ENCODE measurements at regions not wholly inside any gene's neighbourhood (a gene's known extent, or its start where the extent isn't known, plus 50 kb on each side); places are given as distances from the start of the nearest gene placed in this dataset.

DNA sequence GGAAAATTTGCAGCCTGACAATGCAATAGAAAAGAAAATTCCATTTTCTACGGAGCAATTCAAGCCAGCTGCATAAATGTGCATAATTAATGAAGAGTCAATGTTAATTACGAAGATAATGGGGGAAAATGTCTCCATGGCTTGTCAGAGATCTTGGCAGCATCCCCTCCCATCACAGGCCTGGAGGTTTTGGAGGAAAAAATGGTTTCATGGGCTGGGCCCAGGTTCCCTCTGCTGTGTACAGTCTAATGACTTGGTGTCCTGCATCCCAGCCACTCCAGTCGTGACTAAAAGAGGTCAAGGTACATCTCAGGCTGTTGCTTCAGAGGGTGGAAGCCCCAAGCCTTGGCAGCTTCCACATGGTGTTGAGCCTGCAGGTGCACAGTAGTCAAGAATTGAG is 779.7 kb downstream of the DCDC2C start:
- Histone ChIP-seq H3F3A (ENCODE audit: low read depth) (no peaks in the 10 kb centered on the region), H2AFZ (replicated peaks) (no peak overlapping the region), H3K79me2 (ENCODE audit: low read depth) (no peaks in the 10 kb centered on the region), H3K27ac (no peak overlapping the region), H3K9me3 (ENCODE audit: low read depth) (no peaks in the 10 kb centered on the region), H4K20me1 (ENCODE audit: low read depth) (no peaks in the 10 kb centered on the region), H3K27me3 (no peaks in the 10 kb centered on the region), H3K4me3 (no peak overlapping the region), H3K4me2 (no peak overlapping the region), H3K4me1 (no peaks in the 10 kb centered on the region), H3K36me3 (no peaks in the 10 kb centered on the region), H3K9ac (no peak overlapping the region)
- TF ChIP-seq EZH2phosphoT487 (IDR thresholded peaks at IDR 0.05), result no peak
- no peak for TF ChIP-seq EZH2 (IDR thresholded peaks at IDR 0.05)
- TF ChIP-seq CTCF (IDR thresholded peaks at IDR 0.05), result no peak
- Mint-ChIP-seq H3K4me3 (no peak overlapping the region), H3K9me3 (peaks cover 21% of the 10 kb centered on the region), H3K27me3 (ENCODE audit: insufficient read depth, low read depth) (peaks cover 2% of the 10 kb centered on the region), H3K4me1 (no peaks in the 10 kb centered on the region), H3K27ac (no peak overlapping the region), H3K36me3 (peaks cover 2% of the 10 kb centered on the region)
- DNase-seq (ENCODE audit: low spot score), result no peak

DNA sequence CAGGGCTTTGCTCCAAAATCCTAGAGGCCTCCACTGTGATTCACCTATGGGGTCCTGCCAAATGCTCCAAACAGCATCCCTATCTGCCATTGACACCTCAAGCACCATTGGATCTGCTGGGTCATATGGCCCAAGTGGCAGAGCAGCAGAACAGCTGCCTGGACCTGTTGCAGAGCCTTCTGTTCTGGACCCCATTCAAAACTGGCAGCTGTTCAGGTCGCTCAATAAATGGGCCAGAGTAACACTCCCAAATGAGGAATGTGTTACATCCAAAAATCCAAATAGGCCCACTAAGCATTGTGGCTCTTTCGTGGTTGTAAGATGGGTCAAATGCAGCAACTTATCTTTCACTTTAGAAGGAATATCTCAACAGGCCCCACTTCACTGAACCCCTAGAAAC is 783.6 kb downstream of the DCDC2C start:
- no peak overlapping the region for H3K4me3 ChIP-seq
- TF ChIP-seq EZH2 (IDR thresholded peaks at IDR 0.05), result no peak
- TF ChIP-seq CTCF (IDR thresholded peaks at IDR 0.05), result no peak
- no peak for TF ChIP-seq EZH2phosphoT487 (IDR thresholded peaks at IDR 0.05)
- Mint-ChIP-seq H3K4me1 (no peaks in the 10 kb centered on the region), H3K4me3 (no peak overlapping the region), H3K27ac (no peak overlapping the region), H3K36me3 (peaks cover 2% of the 10 kb centered on the region), H3K9me3 (peaks cover 21% of the 10 kb centered on the region), H3K27me3 (ENCODE audit: insufficient read depth, low read depth) (no peaks in the 10 kb centered on the region)
- H4K20me1 ChIP-seq (ENCODE audit: low read depth), result no peaks in the 10 kb centered on the region
- H3K4me1 ChIP-seq, result no peaks in the 10 kb centered on the region
- DNase-seq (ENCODE audit: low spot score), result no peak
- no peak overlapping the region for H3K9ac ChIP-seq
- H3K4me2 ChIP-seq, result no peak overlapping the region
- no peaks in the 10 kb centered on the region for H3K9me3 ChIP-seq (ENCODE audit: low read depth)
- H3K27me3 ChIP-seq, result no peaks in the 10 kb centered on the region
- no peak overlapping the region for H2AFZ ChIP-seq (replicated peaks)
- no peak overlapping the region for H3K27ac ChIP-seq
- no peaks in the 10 kb centered on the region for H3F3A ChIP-seq (ENCODE audit: low read depth)
- H3K36me3 ChIP-seq, result no peaks in the 10 kb centered on the region
- no peaks in the 10 kb centered on the region for H3K79me2 ChIP-seq (ENCODE audit: low read depth)

GRCh38 chr2:4499316-4500030 is 796.1 kb downstream of the DCDC2C start:
- Mint-ChIP-seq H3K27ac (peak overlapping the region; percentile 25), H3K4me3 (peak overlapping the region; percentile 35), H3K9me3 (no peaks in the 10 kb centered on the region), H3K4me1 (peaks cover 5% of the 10 kb centered on the region), H3K36me3 (no peaks in the 10 kb centered on the region), H3K27me3 (ENCODE audit: insufficient read depth, low read depth) (no peaks in the 10 kb centered on the region)
- H4K20me1 ChIP-seq (ENCODE audit: low read depth), result no peaks in the 10 kb centered on the region
- H3F3A ChIP-seq (ENCODE audit: low read depth), result no peaks in the 10 kb centered on the region
- DNase-seq (ENCODE audit: low spot score), result no peak
- no peaks in the 10 kb centered on the region for H3K27me3 ChIP-seq
- no peaks in the 10 kb centered on the region for H3K9me3 ChIP-seq (ENCODE audit: low read depth)
- no peaks in the 10 kb centered on the region for H3K4me1 ChIP-seq
- TF ChIP-seq CTCF (IDR thresholded peaks at IDR 0.05) (no peak), EZH2 (IDR thresholded peaks at IDR 0.05) (no peak), EZH2phosphoT487 (IDR thresholded peaks at IDR 0.05) (no peak)
- no peaks in the 10 kb centered on the region for H3K79me2 ChIP-seq (ENCODE audit: low read depth)
- peak overlapping the region; percentile 29 for H2AFZ ChIP-seq (replicated peaks)
- no peaks in the 10 kb centered on the region for H3K36me3 ChIP-seq
- H3K9ac ChIP-seq, result no peak overlapping the region
- no peak overlapping the region for H3K27ac ChIP-seq
- H3K4me2 ChIP-seq, result no peak overlapping the region
- no peak overlapping the region for H3K4me3 ChIP-seq

Measured in neural progenitor cell (in vitro differentiated cells).